Activated naive CD4-positive, alpha-beta T cell treated with anti-CD3 and anti-CD28 coated beads, Interleukin-2, amount 50 U/mL, for 24 hours (primary cell): ENCODE measurements at regions not wholly inside any gene's neighbourhood (a gene's known extent, or its start where the extent isn't known, plus 50 kb on each side); places are given as distances from the start of the nearest gene placed in this dataset.

Experiments used
- H3K27ac Mint-ChIP-seq: one replicate; pipeline ENCODE4 v1.8.0; 2021; ENCODE audit warnings: mild to moderate bottlenecking, mixed read lengths
- H3K27me3 Mint-ChIP-seq: one replicate; pipeline ENCODE4 v1.8.0; 2021; ENCODE audit warnings: mixed read lengths
- H3K36me3 Mint-ChIP-seq: one replicate; pipeline ENCODE4 v1.8.0; 2021; ENCODE audit warnings: mixed read lengths
- H3K4me1 Mint-ChIP-seq: one replicate; pipeline ENCODE4 v1.8.0; 2021; ENCODE audit warnings: mixed read lengths
- H3K4me3 Mint-ChIP-seq: one replicate; pipeline ENCODE4 v1.8.0; 2021; ENCODE audit warnings: mild to moderate bottlenecking, mixed read lengths
- H3K9me3 Mint-ChIP-seq: one replicate; pipeline ENCODE4 v1.8.0; 2021; ENCODE audit warnings: mixed read lengths

GRCh38 chr3:159620281-159620680, 368.4 kb upstream of the IL12A start:
- Mint-ChIP-seq H3K9me3 (no peaks in the 10 kb centered on the region), H3K4me1 (no peaks in the 10 kb centered on the region), H3K27ac (no peak overlapping the region), H3K4me3 (no peak overlapping the region), H3K36me3 (no peaks in the 10 kb centered on the region), H3K27me3 (no peaks in the 10 kb centered on the region)

DNA sequence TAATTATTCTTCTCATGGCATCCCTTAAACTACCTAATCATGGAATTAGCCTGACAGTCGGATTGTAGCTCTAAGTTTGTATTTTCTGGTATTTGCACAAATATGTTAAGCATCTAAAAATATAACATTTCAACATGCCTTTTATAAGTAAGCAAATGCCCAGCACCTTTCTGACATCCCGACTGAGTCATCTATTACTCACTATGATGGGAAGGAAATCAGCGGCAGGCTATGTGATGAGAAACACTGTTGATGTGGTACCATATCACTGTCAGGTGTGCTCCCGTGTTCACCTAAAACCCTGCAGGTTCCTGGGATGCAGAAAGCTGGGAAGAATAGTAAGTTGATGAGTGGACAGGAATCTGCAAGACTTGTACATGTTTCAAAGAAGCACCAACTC, 367.8 kb upstream of the IL12A start:
- Mint-ChIP-seq H3K27ac (no peak overlapping the region), H3K4me3 (no peak overlapping the region), H3K27me3 (no peaks in the 10 kb centered on the region), H3K4me1 (no peaks in the 10 kb centered on the region), H3K9me3 (no peaks in the 10 kb centered on the region), H3K36me3 (no peaks in the 10 kb centered on the region)

DNA sequence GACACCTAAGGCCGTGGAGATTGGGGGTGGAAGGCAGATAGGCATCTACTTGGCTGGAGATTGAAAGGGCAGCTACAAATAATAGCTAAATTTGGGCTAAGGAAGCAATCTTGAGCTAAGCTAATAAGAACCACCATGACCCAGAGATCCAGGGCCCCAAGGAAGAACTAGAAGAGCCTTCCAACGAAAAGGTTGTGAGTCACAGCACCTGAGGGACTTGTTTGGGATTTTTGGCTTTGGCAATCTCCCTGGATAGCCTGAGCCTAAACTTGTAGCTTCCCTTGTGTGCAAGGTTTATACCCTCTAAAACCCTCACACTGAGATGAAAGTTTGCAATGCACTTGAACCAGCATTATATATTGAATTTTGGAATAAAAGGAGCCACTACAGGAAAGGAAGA, 364.0 kb upstream of the IL12A start:
- H3K27me3 Mint-ChIP-seq = no peaks in the 10 kb centered on the region
- H3K4me1 Mint-ChIP-seq = no peaks in the 10 kb centered on the region
- no peaks in the 10 kb centered on the region for H3K36me3 Mint-ChIP-seq
- H3K9me3 Mint-ChIP-seq = no peaks in the 10 kb centered on the region
- no peak overlapping the region for H3K4me3 Mint-ChIP-seq
- H3K27ac Mint-ChIP-seq = no peak overlapping the region

GRCh38 chr3:159625594-159625993, 363.0 kb upstream of the IL12A start:
- H3K27ac Mint-ChIP-seq = no peak overlapping the region
- H3K36me3 Mint-ChIP-seq = no peaks in the 10 kb centered on the region
- H3K4me3 Mint-ChIP-seq = no peak overlapping the region
- no peaks in the 10 kb centered on the region for H3K27me3 Mint-ChIP-seq
- H3K9me3 Mint-ChIP-seq = no peaks in the 10 kb centered on the region
- no peaks in the 10 kb centered on the region for H3K4me1 Mint-ChIP-seq

- H3K4me1 Mint-ChIP-seq = no peaks in the 10 kb centered on the region
- H3K27me3 Mint-ChIP-seq = no peaks in the 10 kb centered on the region
- H3K9me3 Mint-ChIP-seq = no peaks in the 10 kb centered on the region
These were observed 362.0 kb upstream of the IL12A start for GRCh38 chr3:159626598-159626997.

DNA sequence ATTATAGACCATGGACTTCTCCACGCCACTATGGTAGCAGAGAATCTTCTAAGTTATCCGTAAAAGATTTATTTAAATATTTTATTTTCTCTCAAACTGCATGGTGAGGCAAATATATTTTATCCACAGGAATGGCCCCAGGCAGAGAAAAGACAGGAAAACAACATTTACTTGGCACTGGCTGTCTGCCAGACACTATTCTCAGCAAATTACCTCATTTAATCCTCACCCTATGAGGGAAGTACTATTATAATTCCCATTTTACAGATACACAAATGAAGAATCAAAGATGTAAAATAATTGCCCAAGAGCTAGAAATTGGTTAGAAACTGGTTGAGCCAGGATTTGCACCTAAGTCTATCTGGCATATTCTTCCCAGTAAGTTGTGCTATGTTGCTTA, 361.4 kb upstream of the IL12A start:
- H3K4me3 Mint-ChIP-seq = no peak overlapping the region

More at GRCh38 chr3:159626598-159626997, 362.0 kb upstream of the IL12A start:
- no peak overlapping the region for H3K27ac Mint-ChIP-seq
- H3K4me3 Mint-ChIP-seq = no peak overlapping the region
- H3K36me3 Mint-ChIP-seq = no peaks in the 10 kb centered on the region

GRCh38 chr3:159627634-159628033, 361.0 kb upstream of the IL12A start:
- Mint-ChIP-seq H3K27me3 (no peaks in the 10 kb centered on the region), H3K4me3 (no peak overlapping the region), H3K4me1 (no peaks in the 10 kb centered on the region), H3K27ac (no peak overlapping the region), H3K36me3 (no peaks in the 10 kb centered on the region), H3K9me3 (no peaks in the 10 kb centered on the region)

More for the DNA sequence above, 361.4 kb upstream of the IL12A start:
- H3K36me3 Mint-ChIP-seq = no peaks in the 10 kb centered on the region
- H3K27me3 Mint-ChIP-seq = no peaks in the 10 kb centered on the region
- no peak overlapping the region for H3K27ac Mint-ChIP-seq
- no peaks in the 10 kb centered on the region for H3K9me3 Mint-ChIP-seq
- no peaks in the 10 kb centered on the region for H3K4me1 Mint-ChIP-seq

- no peaks in the 10 kb centered on the region for H3K4me1 Mint-ChIP-seq
- H3K27ac Mint-ChIP-seq = no peak overlapping the region
- no peaks in the 10 kb centered on the region for H3K9me3 Mint-ChIP-seq
- H3K4me3 Mint-ChIP-seq = no peak overlapping the region
- H3K36me3 Mint-ChIP-seq = no peaks in the 10 kb centered on the region
- no peaks in the 10 kb centered on the region for H3K27me3 Mint-ChIP-seq
These were observed 359.1 kb upstream of the IL12A start for GRCh38 chr3:159629329-159630084.

- Mint-ChIP-seq H3K9me3 (peaks cover 5% of the 10 kb centered on the region), H3K4me3 (no peak overlapping the region)
These were observed 357.4 kb upstream of the IL12A start for GRCh38 chr3:159631226-159631625.

DNA sequence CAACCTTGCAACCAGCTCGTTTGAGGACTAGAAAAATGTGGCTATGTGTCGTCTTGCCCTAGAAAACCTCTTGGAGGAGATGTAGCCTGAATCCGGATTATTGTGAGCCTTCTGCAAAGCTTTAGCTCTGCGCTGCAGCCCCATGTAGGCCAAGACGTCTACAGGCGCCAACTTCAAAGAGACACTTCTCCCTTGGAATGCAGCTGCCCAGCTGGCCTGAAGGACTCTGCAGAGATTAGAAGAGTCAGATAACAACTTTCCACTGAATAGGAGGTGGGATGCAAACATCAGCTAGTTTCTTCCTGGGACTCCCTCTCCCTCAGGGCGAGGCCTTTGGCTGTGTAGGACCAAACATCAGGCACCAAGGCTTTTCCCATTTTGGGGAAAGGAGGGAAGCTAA, 356.5 kb upstream of the IL12A start:
- Mint-ChIP-seq H3K27ac (no peak overlapping the region), H3K27me3 (peaks cover 3% of the 10 kb centered on the region), H3K9me3 (peaks cover 5% of the 10 kb centered on the region), H3K36me3 (no peaks in the 10 kb centered on the region), H3K4me1 (no peaks in the 10 kb centered on the region), H3K4me3 (no peak overlapping the region)

More at GRCh38 chr3:159631226-159631625, 357.4 kb upstream of the IL12A start:
- Mint-ChIP-seq H3K4me1 (no peaks in the 10 kb centered on the region), H3K36me3 (no peaks in the 10 kb centered on the region), H3K27ac (no peak overlapping the region), H3K27me3 (peaks cover 3% of the 10 kb centered on the region)

DNA sequence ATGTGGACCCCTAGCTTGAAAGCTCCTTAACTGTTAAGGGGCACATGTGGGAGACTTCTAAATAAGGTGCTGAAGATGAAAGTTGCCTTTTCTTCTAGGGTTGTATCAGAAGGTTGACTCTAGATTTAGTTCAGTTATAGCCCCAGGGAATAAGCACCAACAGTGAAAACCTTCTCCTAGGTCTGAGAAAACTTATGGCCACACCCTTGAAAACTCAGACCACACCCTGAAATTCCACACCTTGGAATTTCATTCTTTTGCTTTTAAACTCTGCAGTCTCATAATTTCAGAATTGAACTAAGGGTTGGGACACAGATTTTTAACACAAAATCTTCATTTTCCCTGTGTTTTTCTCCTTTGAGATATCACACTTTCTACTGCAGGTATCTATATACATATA, 355.8 kb upstream of the IL12A start:
- peaks cover 5% of the 10 kb centered on the region for H3K9me3 Mint-ChIP-seq
- no peak overlapping the region for H3K4me3 Mint-ChIP-seq
- no peaks in the 10 kb centered on the region for H3K36me3 Mint-ChIP-seq
- H3K27me3 Mint-ChIP-seq = peaks cover 3% of the 10 kb centered on the region
- no peak overlapping the region for H3K27ac Mint-ChIP-seq
- no peaks in the 10 kb centered on the region for H3K4me1 Mint-ChIP-seq

- H3K4me1 Mint-ChIP-seq = no peaks in the 10 kb centered on the region
- no peaks in the 10 kb centered on the region for H3K36me3 Mint-ChIP-seq
- H3K27me3 Mint-ChIP-seq = peaks cover 3% of the 10 kb centered on the region
- H3K27ac Mint-ChIP-seq = no peak overlapping the region
- no peak overlapping the region for H3K4me3 Mint-ChIP-seq
- H3K9me3 Mint-ChIP-seq = peaks cover 5% of the 10 kb centered on the region
These were observed 354.2 kb upstream of the IL12A start for GRCh38 chr3:159634483-159634882.

DNA sequence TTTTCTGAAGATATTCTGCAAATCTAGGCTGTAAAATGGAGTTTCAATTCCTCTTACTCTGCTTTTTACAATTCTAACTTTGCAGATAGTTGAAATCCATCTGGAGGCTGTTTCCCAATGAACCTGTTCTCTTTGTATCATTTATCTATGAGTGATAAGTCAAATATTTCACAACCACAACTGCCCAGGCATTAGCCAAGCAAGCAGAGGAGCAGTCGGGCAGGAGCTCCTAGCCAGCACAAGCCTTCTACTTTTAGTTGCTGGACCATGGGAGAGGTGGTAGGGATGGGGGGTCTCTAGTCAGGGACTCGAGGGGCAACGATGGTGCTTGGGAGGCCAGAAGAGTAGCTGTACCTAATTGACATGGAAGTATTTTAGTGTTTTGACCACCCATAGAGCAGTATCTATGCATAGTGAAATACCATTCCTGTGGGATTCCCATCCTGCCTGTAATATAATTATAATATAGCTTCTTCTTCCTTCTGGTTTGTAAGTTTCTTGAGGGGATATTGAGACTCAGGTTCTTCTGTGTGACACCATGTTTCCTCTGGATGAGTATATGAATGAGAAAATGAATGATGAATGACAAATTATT, 353.5 kb upstream of the IL12A start:
- H3K4me3 Mint-ChIP-seq = no peak overlapping the region
- no peak overlapping the region for H3K27ac Mint-ChIP-seq
- H3K9me3 Mint-ChIP-seq = peaks cover 5% of the 10 kb centered on the region

DNA sequence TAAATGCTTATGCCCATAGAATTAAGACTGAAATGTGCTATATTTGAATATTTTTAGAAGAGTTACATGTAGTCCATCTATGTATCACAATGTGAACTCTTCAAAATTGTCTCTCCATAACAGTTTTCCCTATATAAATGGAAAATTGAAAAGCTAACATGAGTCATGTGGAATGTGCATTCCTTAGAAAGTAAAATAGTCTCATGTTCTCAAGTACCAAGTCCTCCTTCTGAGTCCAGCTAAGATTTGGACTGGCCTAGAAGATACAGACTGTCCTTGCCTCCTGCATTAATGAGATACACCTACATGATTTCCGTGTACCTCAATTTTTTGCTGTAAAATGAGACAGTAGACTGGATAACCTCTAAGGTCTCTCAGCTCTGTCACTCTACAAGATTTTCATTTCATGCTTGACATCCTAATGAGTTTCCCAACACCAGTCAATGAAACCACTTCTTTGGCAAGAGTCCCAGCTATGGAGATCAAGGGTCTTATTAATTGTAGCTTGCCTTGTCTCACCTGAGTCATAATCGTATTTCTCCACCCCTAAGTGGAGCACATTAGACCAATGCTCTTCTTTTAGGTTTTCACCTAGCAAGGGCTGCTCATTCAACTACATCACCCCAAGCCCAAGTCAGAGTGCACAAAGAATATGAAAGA, 350.6 kb upstream of the IL12A start:
- peaks cover 5% of the 10 kb centered on the region for H3K9me3 Mint-ChIP-seq

More for the DNA sequence above, 353.5 kb upstream of the IL12A start:
- no peaks in the 10 kb centered on the region for H3K4me1 Mint-ChIP-seq
- H3K27me3 Mint-ChIP-seq = peaks cover 3% of the 10 kb centered on the region
- H3K36me3 Mint-ChIP-seq = no peaks in the 10 kb centered on the region

GRCh38 chr3:159640225-159640624, 348.4 kb upstream of the IL12A start:
- Mint-ChIP-seq H3K4me1 (no peaks in the 10 kb centered on the region), H3K4me3 (no peak overlapping the region), H3K27ac (no peak overlapping the region), H3K36me3 (no peaks in the 10 kb centered on the region), H3K9me3 (no peaks in the 10 kb centered on the region), H3K27me3 (peaks cover 3% of the 10 kb centered on the region)

More for the DNA sequence above, 350.6 kb upstream of the IL12A start:
- Mint-ChIP-seq H3K4me1 (no peaks in the 10 kb centered on the region), H3K36me3 (no peaks in the 10 kb centered on the region), H3K27me3 (peaks cover 3% of the 10 kb centered on the region), H3K27ac (no peak overlapping the region), H3K4me3 (no peak overlapping the region)

GRCh38 chr3:159643406-159643805, 345.2 kb upstream of the IL12A start:
- no peak overlapping the region for H3K4me3 Mint-ChIP-seq
- no peaks in the 10 kb centered on the region for H3K4me1 Mint-ChIP-seq
- H3K27ac Mint-ChIP-seq = no peak overlapping the region
- no peaks in the 10 kb centered on the region for H3K36me3 Mint-ChIP-seq
- H3K27me3 Mint-ChIP-seq = no peaks in the 10 kb centered on the region
- no peaks in the 10 kb centered on the region for H3K9me3 Mint-ChIP-seq
